ENCODE measurements at regions not wholly inside any gene's neighbourhood (a gene's known extent, or its start where the extent isn't known, plus 50 kb on each side); places are given as distances from the start of the nearest gene placed in this dataset.

- TF ChIP-seq, protein P1, sequence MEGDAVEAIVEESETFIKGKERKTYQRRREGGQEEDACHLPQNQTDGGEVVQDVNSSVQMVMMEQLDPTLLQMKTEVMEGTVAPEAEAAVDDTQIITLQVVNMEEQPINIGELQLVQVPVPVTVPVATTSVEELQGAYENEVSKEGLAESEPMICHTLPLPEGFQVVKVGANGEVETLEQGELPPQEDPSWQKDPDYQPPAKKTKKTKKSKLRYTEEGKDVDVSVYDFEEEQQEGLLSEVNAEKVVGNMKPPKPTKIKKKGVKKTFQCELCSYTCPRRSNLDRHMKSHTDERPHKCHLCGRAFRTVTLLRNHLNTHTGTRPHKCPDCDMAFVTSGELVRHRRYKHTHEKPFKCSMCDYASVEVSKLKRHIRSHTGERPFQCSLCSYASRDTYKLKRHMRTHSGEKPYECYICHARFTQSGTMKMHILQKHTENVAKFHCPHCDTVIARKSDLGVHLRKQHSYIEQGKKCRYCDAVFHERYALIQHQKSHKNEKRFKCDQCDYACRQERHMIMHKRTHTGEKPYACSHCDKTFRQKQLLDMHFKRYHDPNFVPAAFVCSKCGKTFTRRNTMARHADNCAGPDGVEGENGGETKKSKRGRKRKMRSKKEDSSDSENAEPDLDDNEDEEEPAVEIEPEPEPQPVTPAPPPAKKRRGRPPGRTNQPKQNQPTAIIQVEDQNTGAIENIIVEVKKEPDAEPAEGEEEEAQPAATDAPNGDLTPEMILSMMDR (conservative IDR thresholded peaks at IDR 0.05; ENCODE audit: low read length) = no peak
- TF ChIP-seq EZH2phosphoT487 (IDR thresholded peaks at IDR 0.05; ENCODE audit: borderline replicate concordance) = no peak
Measured at GRCh38 chr9:115815786-115816185, 337.8 kb upstream of the PAPPA start.

Data from Loucy (cell line).